C4-2B (cell line): ENCODE measurements at regions not wholly inside any gene's neighbourhood (a gene's known extent, or its start where the extent isn't known, plus 50 kb on each side); places are given as distances from the start of the nearest gene placed in this dataset.

Source experiments
- ZFX ChIP-seq: fragments of 450-650 bp; IDR thresholded peaks from 2 replicates; pipeline ENCODE4 v1.6.1; 2017
- TF ChIP-seq, protein P1 (sequence below): fragments of 450-650 bp; conservative IDR thresholded peaks from 2 replicates; pipeline ENCODE4 v1.5.1; 2017; ENCODE audit warnings: mild to moderate bottlenecking

DNA sequence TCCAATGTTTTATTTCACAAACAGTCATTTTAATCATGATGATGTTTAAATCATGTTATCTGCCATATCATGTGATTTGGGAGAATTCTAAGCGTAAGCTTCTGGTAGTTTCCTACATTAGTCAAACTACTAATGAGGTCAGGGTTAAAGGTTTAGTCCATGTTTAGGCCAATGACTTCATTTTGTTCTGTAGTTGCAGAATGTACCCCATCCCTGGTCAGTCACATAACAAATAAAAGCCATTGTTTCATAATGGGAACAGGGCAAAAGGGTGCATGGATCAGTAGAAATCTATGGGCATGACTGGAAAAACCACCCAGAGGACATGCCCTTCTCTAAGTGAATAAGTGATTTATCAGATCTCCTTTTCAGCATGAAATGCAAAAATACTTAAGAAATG, 138.4 kb upstream of the ABCB5 start:
- TF ChIP-seq, protein P1, sequence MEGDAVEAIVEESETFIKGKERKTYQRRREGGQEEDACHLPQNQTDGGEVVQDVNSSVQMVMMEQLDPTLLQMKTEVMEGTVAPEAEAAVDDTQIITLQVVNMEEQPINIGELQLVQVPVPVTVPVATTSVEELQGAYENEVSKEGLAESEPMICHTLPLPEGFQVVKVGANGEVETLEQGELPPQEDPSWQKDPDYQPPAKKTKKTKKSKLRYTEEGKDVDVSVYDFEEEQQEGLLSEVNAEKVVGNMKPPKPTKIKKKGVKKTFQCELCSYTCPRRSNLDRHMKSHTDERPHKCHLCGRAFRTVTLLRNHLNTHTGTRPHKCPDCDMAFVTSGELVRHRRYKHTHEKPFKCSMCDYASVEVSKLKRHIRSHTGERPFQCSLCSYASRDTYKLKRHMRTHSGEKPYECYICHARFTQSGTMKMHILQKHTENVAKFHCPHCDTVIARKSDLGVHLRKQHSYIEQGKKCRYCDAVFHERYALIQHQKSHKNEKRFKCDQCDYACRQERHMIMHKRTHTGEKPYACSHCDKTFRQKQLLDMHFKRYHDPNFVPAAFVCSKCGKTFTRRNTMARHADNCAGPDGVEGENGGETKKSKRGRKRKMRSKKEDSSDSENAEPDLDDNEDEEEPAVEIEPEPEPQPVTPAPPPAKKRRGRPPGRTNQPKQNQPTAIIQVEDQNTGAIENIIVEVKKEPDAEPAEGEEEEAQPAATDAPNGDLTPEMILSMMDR, result no peak
- no peak for TF ChIP-seq ZFX
